IMR-90 (cell line): ENCODE measurements at regions not wholly inside any gene's neighbourhood (a gene's known extent, or its start where the extent isn't known, plus 50 kb on each side); places are given as distances from the start of the nearest gene placed in this dataset.

ENCODE experiments used
- ATAC-seq: fragments of 200-7000 bp; cut with Tn5 transposase; 2 replicates; pipeline ENCODE4 v1.9.1; 2020; ENCODE audit warnings: low read depth, mild to moderate bottlenecking, moderate library complexity
- BruUV-seq: library from RNA; stranded (reverse); fragments of 400-500 nt; replicated peaks from 2 replicates; lab custom pipeline; 2021; lab: Mats Ljungman, UMichigan
- CTCF ChIA-PET: fragments of 300-600 bp; formaldehyde crosslinking; extraction: SDS; loops from one replicate; lab custom pipeline; 2021; ENCODE audit warnings: antibody characterized with exemption; lab: Yijun Ruan, JAX
- POLR2A ChIA-PET: fragments of 300-600 bp; sonication (Branson Sonifier 250); formaldehyde crosslinking; loops from one replicate; lab custom pipeline; 2022; ENCODE audit warnings: antibody characterized with exemption; ENCODE audit not compliant: unreplicated experiment; lab: Charles Lee
- DNase-seq: peaks from one replicate; pipeline ENCODE4 v3.0.0; 2013
- H2AFZ ChIP-seq: replicated peaks from 2 replicates; pipeline ENCODE3; 2013; ENCODE audit warnings: low read length, mild to moderate bottlenecking; ENCODE audit not compliant: poor library complexity
- H2AK5ac ChIP-seq: 2 replicates; pipeline ENCODE4 v1.6.1; 2013; ENCODE audit warnings: low read depth, low read length, inconsistent platforms
- H2AK9ac ChIP-seq: replicated peaks from 2 replicates; pipeline ENCODE3; 2013; ENCODE audit warnings: mild to moderate bottlenecking, low read depth, low read length, moderate library complexity; ENCODE audit not compliant: poor library complexity
- H2BK120ac ChIP-seq: 2 replicates; pipeline ENCODE4 v1.6.1; 2013; ENCODE audit warnings: low read depth, low read length, inconsistent platforms
- H2BK15ac ChIP-seq: 3 replicates; pipeline ENCODE4 v1.6.1; 2013; ENCODE audit warnings: low read depth, low read length, inconsistent platforms
- H2BK20ac ChIP-seq: 2 replicates; pipeline ENCODE4 v1.6.1; 2013; ENCODE audit warnings: low read depth, mild to moderate bottlenecking, inconsistent platforms, low read length, moderate library complexity
- H2BK5ac ChIP-seq: 2 replicates; pipeline ENCODE4 v1.6.1; 2013; ENCODE audit warnings: mild to moderate bottlenecking, low read depth, low read length, inconsistent platforms; ENCODE audit not compliant: poor library complexity, severe bottlenecking
- H3K14ac ChIP-seq: replicated peaks from 2 replicates; pipeline ENCODE4 v1.6.1; 2013; ENCODE audit warnings: low read depth, low read length, inconsistent platforms
- H3K18ac ChIP-seq: 2 replicates; pipeline ENCODE4 v1.6.1; 2013; ENCODE audit warnings: low read depth, low read length, control low read depth
- H3K23ac ChIP-seq: 2 replicates; pipeline ENCODE4 v1.6.1; 2013; ENCODE audit warnings: low read depth, low read length, inconsistent platforms
- H3K27ac ChIP-seq: 2 replicates; pipeline ENCODE4 v1.5.1; 2013; ENCODE audit warnings: mild to moderate bottlenecking, control low read depth, low read length; ENCODE audit not compliant: insufficient read depth
- H3K27me3 ChIP-seq: 2 replicates; pipeline ENCODE4 v1.6.1; 2013; ENCODE audit warnings: low read length; ENCODE audit not compliant: control insufficient read depth, insufficient read depth
- H3K36me3 ChIP-seq: 2 replicates; pipeline ENCODE4 v1.6.1; 2013; ENCODE audit warnings: low read length, mixed read lengths; ENCODE audit not compliant: control insufficient read depth, insufficient read depth
- H3K4ac ChIP-seq: 2 replicates; pipeline ENCODE4 v1.6.1; 2013; ENCODE audit warnings: low read depth, low read length, inconsistent platforms
- H3K4me1 ChIP-seq: 2 replicates; pipeline ENCODE4 v1.6.1; 2013; ENCODE audit warnings: low read length, mixed read lengths; ENCODE audit not compliant: control insufficient read depth, insufficient read depth
- H3K4me2 ChIP-seq: 2 replicates; pipeline ENCODE4 v1.6.1; 2013; ENCODE audit warnings: low read depth, mild to moderate bottlenecking, control low read depth, low read length, moderate library complexity
- H3K4me3 ChIP-seq: 2 replicates; pipeline ENCODE4 v1.5.1; 2013; ENCODE audit warnings: low read depth, mild to moderate bottlenecking, control low read depth, low read length, moderate library complexity; ENCODE audit not compliant: insufficient read depth
- H3K56ac ChIP-seq: 2 replicates; pipeline ENCODE4 v1.6.1; 2013; ENCODE audit warnings: low read length, inconsistent platforms; ENCODE audit not compliant: insufficient read depth; ENCODE audit errors: extremely low read depth
- H3K79me1 ChIP-seq, 2 experiments: 2 replicates each; pipeline ENCODE4 v1.6.1; 2013; ENCODE audit warnings: low read length in 2 of 2, inconsistent platforms in 1 of 2, low read depth in 1 of 2
- H3K9ac ChIP-seq: 2 replicates; pipeline ENCODE4 v1.6.1; 2013; ENCODE audit warnings: low read depth, low read length, control low read depth
- H3K9me1 ChIP-seq: 2 replicates; pipeline ENCODE4 v1.6.1; 2013; ENCODE audit warnings: low read length, inconsistent platforms; ENCODE audit not compliant: insufficient read depth
- H3K9me3 ChIP-seq: 2 replicates; pipeline ENCODE4 v1.6.1; 2013; ENCODE audit warnings: low read length; ENCODE audit not compliant: control insufficient read depth, insufficient read depth
- H4K20me1 ChIP-seq: 2 replicates; pipeline ENCODE4 v1.6.1; 2013; ENCODE audit warnings: low read length, inconsistent platforms; ENCODE audit not compliant: insufficient read depth
- H4K5ac ChIP-seq: 2 replicates; pipeline ENCODE4 v1.6.1; 2013; ENCODE audit warnings: mild to moderate bottlenecking, low read depth, low read length, control low read depth
- H4K8ac ChIP-seq, 2 experiments: 2 replicates each; pipeline ENCODE4 v1.6.1; 2013; ENCODE audit warnings: low read depth in 2 of 2, low read length in 2 of 2, control low read depth in 1 of 2, inconsistent platforms in 1 of 2
- H4K91ac ChIP-seq: 2 replicates; pipeline ENCODE4 v1.6.1; 2013; ENCODE audit warnings: low read depth, low read length, inconsistent platforms; ENCODE audit not compliant: insufficient read depth
- CEBPB ChIP-seq: IDR thresholded peaks from 2 replicates; pipeline ENCODE4 v1.6.1; 2012; ENCODE audit warnings: low read depth, low read length, improper control_type of control experiment
- CHD1 ChIP-seq: IDR thresholded peaks from 2 replicates; pipeline ENCODE4 v1.6.1; 2012; ENCODE audit warnings: low read depth, low read length, improper control_type of control experiment
- FOS ChIP-seq: fragments of 150-350 bp; IDR thresholded peaks from 2 replicates; pipeline ENCODE4 v1.6.1; 2016; ENCODE audit warnings: low read depth, low read length
- MAFK ChIP-seq: IDR thresholded peaks from 2 replicates; pipeline ENCODE4 v1.6.1; 2012; ENCODE audit warnings: low read depth, low read length, improper control_type of control experiment
- MXI1 ChIP-seq: IDR thresholded peaks from 2 replicates; pipeline ENCODE4 v1.6.1; 2012; ENCODE audit warnings: low read depth, mild to moderate bottlenecking, low read length, moderate library complexity, borderline replicate concordance
- NFE2L2 ChIP-seq: fragments of 150-350 bp; IDR thresholded peaks from 2 replicates; pipeline ENCODE4 v1.6.1; 2016; ENCODE audit warnings: low read depth, mild to moderate bottlenecking, low read length
- POLR2A ChIP-seq: IDR thresholded peaks from 2 replicates; pipeline ENCODE4 v1.6.1; 2012; ENCODE audit warnings: mild to moderate bottlenecking, low read depth, low read length
- RAD21 ChIP-seq: IDR thresholded peaks from 2 replicates; pipeline ENCODE4 v1.6.1; 2012; ENCODE audit warnings: low read length, improper control_type of control experiment
- RCOR1 ChIP-seq: IDR thresholded peaks from 2 replicates; pipeline ENCODE4 v1.6.1; 2012; ENCODE audit warnings: mild to moderate bottlenecking, low read length, improper control_type of control experiment; ENCODE audit not compliant: insufficient replicate concordance
- RFX5 ChIP-seq: IDR thresholded peaks from 2 replicates; pipeline ENCODE4 v1.8.0; 2012; ENCODE audit warnings: low read depth, mild to moderate bottlenecking, low read length, moderate library complexity
- SMC3 ChIP-seq: fragments of 150-350 bp; IDR thresholded peaks from 2 replicates; pipeline ENCODE4 v1.6.1; 2016; ENCODE audit warnings: low read depth, mild to moderate bottlenecking, antibody characterized with exemption, low read length, moderate library complexity
- WGBS, 2 experiments: methylation state at CpG; one replicate each; pipeline versions ENCODE4 v1.1.5 to v1.1.7; 2013; ENCODE audit warnings: missing lambda C conversion rate in 2 of 2; ENCODE audit not compliant: insufficient read length in 1 of 2; ENCODE audit errors: extremely low coverage in 2 of 2; 5-methylcytosine and 5-hydroxymethylcytosine counted together
- dilution Hi-C: fragments of 300-500 bp; cut with HindIII; formaldehyde crosslinking; loops from one replicate; pipeline ENCODE4 v1.14.3; 2018; ENCODE audit warnings: low sequenced_read_pairs; ENCODE audit not compliant: unreplicated experiment
- in situ Hi-C: fragments of 300-500 bp; cut with MboI; formaldehyde crosslinking; loops from 3 replicates; pipeline ENCODE4 v1.14.3; 2019; ENCODE audit warnings: low sequenced_read_pairs, inconsistent platforms, mixed read lengths
- intact Hi-C: fragments of 100-400 bp; cut with micrococcal nuclease; formaldehyde crosslinking; loops from 2 replicates; pipeline ENCODE4 v1.10.0; 2022
- TF ChIP-seq, protein P1 (sequence below): fragments of 150-350 bp; IDR thresholded peaks from 2 replicates; pipeline ENCODE4 v1.6.1; 2016; ENCODE audit warnings: low read depth, mild to moderate bottlenecking, low read length, moderate library complexity, borderline replicate concordance
- TF ChIP-seq, protein P2 (sequence below): fragments of 150-350 bp; IDR thresholded peaks from 2 replicates; pipeline ENCODE4 v1.6.1; 2017; ENCODE audit warnings: mild to moderate bottlenecking, antibody characterized with exemption, low read length, low read depth
- TF ChIP-seq, protein P3 (sequence below): conservative IDR thresholded peaks from 2 replicates; pipeline ENCODE4 v1.5.1; 2012; ENCODE audit warnings: mild to moderate bottlenecking, low read depth, low read length, improper control_type of control experiment

- no peak overlapping the region for H2AK5ac ChIP-seq
- H3K36me3 ChIP-seq = no peaks in the 10 kb centered on the region
- in situ Hi-C loops = no loop called here
- dilution Hi-C loops = no loop called here
- no peak overlapping the region for H2AK9ac ChIP-seq
- no peaks in the 10 kb centered on the region; the same call in 1 of the 2 replicates for H3K9me3 ChIP-seq
- H3K14ac ChIP-seq = no peak overlapping the region
- H4K91ac ChIP-seq = no peak overlapping the region
- ATAC-seq = no peak
- H2BK5ac ChIP-seq = no peak overlapping the region
- H2AFZ ChIP-seq = no peak overlapping the region
- ChIA-PET CTCF (no interaction called here), POLR2A (no interaction called here)
- H3K9me1 ChIP-seq = no peaks in the 10 kb centered on the region
- no peak overlapping the region for H4K5ac ChIP-seq
- TF ChIP-seq, protein P1, sequence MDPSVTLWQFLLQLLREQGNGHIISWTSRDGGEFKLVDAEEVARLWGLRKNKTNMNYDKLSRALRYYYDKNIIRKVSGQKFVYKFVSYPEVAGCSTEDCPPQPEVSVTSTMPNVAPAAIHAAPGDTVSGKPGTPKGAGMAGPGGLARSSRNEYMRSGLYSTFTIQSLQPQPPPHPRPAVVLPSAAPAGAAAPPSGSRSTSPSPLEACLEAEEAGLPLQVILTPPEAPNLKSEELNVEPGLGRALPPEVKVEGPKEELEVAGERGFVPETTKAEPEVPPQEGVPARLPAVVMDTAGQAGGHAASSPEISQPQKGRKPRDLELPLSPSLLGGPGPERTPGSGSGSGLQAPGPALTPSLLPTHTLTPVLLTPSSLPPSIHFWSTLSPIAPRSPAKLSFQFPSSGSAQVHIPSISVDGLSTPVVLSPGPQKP = no peak
- TF ChIP-seq MAFK (no peak), FOS (no peak), RAD21 (no peak), RCOR1 (no peak), SMC3 (no peak), CEBPB (no peak), NFE2L2 (no peak), POLR2A (no peak), MXI1 (no peak), RFX5 (no peak), CHD1 (no peak)
- TF ChIP-seq, protein P2, sequence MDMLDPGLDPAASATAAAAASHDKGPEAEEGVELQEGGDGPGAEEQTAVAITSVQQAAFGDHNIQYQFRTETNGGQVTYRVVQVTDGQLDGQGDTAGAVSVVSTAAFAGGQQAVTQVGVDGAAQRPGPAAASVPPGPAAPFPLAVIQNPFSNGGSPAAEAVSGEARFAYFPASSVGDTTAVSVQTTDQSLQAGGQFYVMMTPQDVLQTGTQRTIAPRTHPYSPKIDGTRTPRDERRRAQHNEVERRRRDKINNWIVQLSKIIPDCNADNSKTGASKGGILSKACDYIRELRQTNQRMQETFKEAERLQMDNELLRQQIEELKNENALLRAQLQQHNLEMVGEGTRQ = no peak
- TF ChIP-seq, protein P3, sequence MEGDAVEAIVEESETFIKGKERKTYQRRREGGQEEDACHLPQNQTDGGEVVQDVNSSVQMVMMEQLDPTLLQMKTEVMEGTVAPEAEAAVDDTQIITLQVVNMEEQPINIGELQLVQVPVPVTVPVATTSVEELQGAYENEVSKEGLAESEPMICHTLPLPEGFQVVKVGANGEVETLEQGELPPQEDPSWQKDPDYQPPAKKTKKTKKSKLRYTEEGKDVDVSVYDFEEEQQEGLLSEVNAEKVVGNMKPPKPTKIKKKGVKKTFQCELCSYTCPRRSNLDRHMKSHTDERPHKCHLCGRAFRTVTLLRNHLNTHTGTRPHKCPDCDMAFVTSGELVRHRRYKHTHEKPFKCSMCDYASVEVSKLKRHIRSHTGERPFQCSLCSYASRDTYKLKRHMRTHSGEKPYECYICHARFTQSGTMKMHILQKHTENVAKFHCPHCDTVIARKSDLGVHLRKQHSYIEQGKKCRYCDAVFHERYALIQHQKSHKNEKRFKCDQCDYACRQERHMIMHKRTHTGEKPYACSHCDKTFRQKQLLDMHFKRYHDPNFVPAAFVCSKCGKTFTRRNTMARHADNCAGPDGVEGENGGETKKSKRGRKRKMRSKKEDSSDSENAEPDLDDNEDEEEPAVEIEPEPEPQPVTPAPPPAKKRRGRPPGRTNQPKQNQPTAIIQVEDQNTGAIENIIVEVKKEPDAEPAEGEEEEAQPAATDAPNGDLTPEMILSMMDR = no peak
- H4K8ac ChIP-seq = no peak overlapping the region
- H3K23ac ChIP-seq = no peak overlapping the region
- no peak overlapping the region for H3K4ac ChIP-seq
- H3K4me3 ChIP-seq = no peak overlapping the region
- H3K56ac ChIP-seq = no peak overlapping the region
- H3K79me1 ChIP-seq = no peaks in the 10 kb centered on the region
- no CpG with 5 or more reads among the region's 1 CpG for WGBS, 2 experiments
- no peak overlapping the region for H3K4me2 ChIP-seq
- no peak for DNase-seq
- no peaks in the 10 kb centered on the region for H3K27me3 ChIP-seq
- no peak overlapping the region for H2BK15ac ChIP-seq
- no peak overlapping the region for H3K9ac ChIP-seq
- no peaks in the 10 kb centered on the region for H4K20me1 ChIP-seq
- BruUV-seq = no TSS peak
- intact Hi-C loops = no loop called here
- no peaks in the 10 kb centered on the region for H3K4me1 ChIP-seq
- no peak overlapping the region for H2BK120ac ChIP-seq
- no peak overlapping the region for H3K27ac ChIP-seq
- no peak overlapping the region for H3K18ac ChIP-seq
- H2BK20ac ChIP-seq = no peak overlapping the region
These were observed 602.9 kb upstream of the CAMK1G start for GRCh38 chr1:208980605-208981004.
